HK-2 (cell line): ENCODE measurements at regions not wholly inside any gene's neighbourhood (a gene's known extent, or its start where the extent isn't known, plus 50 kb on each side); places are given as distances from the start of the nearest gene placed in this dataset.

Experiments
- DNase-seq: peaks from one replicate; pipeline ENCODE4 v3.0.0-alpha.2; 2018; ENCODE audit not compliant: unreplicated experiment

DNA sequence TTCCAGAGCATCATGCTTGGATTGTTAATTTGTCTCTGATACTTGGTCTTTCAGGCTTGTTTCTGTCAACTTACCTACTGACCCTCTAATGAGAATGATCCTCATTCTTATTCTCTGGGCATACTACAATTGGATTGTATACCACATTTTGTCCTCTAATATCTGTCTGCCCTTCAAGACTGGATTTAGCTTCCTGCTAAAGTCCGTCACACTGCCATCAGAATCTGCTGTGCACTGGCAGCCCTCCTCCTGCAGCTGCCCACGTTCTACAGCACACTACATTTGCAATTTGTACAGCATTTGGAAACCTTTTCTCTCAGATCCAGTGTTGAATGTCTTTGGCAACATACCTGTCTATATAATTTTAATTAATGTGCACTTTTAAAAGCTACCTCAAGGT is 183.1 kb downstream of the ZNF330 start:
- DNase-seq = no peak

DNA sequence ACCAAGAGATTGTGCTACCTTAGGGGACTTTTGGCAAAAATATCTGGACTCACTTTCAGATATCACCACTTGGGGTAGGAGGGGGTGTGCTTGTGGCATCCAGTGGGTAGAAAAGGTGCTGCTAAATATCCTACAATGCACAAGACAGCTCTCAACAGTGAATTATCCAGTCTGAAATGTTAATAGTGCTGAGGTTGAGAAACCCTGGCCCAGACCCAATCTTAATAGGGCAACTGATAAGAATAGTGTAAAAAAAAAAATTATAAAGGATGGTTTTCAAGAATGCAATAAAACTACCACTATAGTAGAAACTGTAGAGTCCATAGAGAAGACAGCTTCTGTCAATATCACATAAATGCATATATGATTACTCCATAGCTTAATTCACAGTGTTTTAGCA is 185.5 kb downstream of the ZNF330 start:
- DNase-seq = no peak

DNA sequence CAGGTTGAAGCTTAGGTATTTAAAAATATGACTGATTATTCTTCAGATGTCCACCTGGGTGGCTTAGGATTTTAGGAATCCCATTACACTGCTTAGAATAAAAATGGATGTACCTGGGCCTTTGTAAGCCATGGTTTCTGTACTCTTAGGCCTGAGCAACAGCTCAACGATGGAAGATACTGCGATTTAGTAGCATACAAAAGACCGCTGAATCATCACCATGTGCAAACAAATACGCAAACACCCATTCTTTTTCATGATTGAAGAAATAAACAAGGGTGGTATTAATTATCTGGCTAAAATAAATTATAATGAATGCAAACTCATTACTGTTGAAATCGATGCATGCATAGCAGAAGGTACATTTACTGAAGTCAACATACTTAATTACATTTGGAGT is 188.9 kb downstream of the ZNF330 start:
- DNase-seq = no peak

DNA sequence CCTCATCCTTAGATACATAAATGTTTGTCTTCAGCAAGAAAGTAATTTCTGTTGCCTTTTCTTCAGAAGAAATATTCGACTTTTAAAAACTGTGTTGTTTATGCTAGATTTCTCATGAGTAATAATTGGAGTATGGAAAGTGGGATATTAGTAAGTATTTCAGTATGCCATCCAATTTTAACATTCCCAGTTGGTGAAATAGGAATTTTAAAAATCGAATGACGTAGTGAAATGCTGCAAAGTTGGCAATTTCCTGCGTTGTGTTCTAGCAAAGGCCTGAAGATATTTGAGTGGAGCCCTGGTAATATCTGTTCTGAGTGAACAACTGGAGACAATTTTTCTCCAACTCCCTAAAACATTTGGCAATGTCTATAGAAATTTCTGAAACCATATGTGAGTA is 190.1 kb downstream of the ZNF330 start:
- no peak for DNase-seq

DNA sequence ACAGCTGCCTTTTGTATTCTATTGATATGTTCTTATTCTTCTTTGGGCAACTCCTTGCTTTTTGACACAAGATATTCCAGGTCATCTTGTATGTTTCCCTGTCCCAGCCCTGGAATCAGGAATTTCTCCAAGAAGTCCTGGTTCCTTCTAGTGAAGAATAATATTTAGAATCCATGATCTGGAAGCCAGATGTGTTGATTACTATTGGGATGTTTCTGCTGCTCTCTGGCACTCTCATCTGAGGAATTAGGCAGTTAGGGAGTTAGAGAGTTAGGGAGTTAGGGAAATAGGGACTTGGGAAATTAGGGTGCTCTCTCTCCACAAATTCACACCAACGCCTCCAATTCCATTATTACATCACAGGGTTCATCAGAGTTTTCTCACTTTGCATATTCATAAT is 191.2 kb downstream of the ZNF330 start:
- no peak for DNase-seq

DNA sequence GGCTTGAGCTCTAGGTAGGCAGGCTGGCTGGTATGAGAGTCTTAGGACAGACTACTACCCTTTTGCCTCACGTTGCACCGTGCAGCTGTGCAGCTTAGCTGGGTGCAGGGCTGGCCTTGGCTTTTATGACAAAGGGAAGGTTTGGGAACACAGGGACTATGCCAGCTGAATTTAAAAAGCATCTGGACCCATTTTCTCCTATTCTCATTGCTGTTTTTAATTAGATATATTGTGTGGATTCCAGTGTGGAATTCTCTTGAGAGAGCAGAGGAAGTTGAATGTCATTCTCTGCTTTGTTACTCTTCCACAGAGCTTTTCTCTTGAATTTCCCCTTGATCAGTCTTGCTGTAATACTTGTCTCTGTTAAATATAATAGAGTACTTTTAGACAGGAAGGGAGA is 192.7 kb downstream of the ZNF330 start:
- DNase-seq = no peak

DNA sequence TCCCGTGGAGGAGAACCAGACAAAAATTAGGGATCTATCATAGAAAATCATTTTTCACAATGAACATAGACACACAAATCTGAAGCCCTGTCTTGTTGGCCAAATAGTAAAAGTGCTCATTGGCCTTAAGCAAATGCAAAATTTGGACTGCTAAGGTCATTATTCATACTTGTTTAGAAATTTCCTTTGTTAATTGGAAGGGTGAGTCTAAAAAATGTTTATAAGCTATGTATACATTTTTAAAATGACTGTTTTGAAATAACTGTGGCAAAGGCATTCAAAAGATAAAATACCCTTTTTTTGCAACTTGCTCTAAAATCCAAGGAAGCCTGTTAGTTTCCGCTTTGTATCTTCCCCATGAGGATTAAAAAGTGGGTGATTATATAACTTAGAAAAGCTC is 195.0 kb downstream of the ZNF330 start:
- DNase-seq = no peak

DNA sequence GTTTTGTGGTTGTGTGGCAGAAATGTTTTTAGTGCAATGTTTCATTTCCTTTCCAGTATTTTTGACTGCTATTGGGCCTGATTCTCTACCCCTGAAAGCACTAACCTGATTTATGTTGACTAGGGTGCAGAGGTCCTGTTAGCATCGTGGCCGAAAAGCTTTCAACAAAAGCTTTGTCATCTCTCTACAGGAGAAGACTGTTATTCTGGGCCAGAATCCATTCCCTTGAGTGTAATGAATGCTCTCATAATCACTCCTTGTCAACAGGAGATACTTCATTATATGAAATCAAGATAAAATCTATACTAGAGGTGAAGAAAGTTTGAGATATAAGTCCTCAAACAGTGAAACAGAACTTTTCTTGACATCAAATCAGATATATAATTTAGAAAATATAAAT is 195.5 kb downstream of the ZNF330 start:
- DNase-seq = no peak

DNA sequence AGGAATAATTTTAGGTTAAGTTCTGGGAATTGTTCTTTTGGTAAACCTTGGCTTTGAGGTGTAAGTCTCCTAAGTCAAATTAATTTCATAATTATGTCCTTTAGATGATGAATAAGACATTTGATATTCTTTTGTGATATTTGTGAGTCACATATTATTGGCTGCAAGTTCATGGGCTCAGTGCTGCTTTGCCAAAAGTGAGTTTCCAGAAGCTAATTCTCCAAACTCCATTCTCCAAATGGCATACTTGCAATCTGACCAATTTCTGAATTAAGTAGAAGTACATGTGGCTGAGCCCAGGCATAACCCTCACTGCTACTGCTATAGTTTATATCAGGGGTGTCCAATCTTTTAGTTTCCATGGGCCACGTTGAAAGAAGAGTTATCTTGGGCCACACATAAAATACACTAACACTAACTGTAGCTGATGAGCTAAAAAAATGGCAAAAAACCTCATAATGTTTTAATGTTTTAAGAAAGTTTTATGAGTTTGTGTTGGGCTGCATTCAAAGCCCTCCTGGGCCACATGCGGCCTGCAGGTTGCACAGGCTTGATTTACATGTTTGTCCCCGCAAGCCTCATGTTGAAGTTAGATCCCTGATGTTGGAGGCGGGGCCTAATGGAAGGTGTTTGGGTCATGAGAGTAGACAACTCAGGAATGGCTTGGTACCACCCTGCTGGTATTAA is 196.1 kb downstream of the ZNF330 start:
- no peak for DNase-seq

DNA sequence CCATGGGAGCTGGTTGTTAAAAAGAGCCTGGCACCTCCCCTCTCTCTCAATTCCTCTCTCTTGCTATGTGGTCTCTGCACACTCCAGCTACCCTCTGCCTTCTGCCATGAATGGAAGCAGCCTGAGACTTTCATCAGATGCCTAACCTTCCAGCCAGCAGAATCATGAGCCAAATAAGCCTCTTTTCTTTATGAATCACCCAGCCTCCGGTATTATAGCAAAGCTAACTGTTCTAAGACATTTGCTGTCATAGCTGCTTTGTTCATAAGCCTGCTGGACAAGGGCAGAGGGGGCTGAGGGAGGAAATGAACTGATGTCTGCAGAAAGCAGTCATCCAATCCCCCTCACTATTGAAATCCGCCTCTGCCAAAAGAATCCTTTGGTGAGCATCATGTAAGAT is 196.7 kb downstream of the ZNF330 start:
- DNase-seq = no peak

DNA sequence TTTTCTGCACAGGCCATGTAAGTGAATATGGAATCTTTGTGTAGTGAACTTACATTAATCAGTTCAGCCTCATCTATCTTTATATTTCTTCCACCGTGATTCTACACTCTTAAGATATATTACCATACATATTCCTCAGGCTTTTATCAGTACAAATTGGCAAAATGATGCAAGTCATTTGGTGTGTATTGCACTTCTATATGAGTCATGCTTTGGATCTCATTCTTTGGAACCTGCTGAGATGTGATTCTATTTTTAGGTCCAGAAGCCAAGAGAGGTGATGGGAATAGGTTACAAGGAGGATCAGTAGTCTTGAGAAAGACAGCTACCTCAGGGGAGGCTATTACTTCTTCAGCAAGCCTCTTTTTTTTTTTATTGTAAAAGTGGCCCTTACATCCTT is 204.4 kb downstream of the ZNF330 start:
- DNase-seq = no peak

DNA sequence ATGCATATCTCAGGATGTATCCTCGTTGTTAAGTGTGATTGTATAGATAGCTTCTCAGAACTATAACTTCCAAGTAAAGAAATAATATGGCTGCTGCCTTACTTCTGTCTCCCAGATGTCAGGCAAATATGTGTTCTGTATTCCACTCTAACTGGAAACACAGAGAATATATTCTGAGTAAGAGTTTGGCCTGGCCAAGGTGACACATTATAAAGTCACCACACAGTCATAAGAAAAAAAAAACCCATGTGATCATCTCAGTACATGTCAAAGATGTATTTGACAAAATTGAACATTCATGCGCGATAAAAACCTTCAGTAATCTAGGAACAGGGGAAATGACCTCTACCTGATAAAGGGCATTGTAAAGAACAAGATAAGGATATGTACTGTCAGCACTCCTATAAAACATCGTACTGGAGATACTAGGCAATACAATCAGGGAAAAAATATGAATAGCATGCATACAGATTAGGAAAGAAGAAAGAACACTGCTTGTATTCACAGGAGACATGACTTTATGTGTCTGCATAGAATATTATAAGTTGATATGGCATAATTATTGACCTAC is 207.1 kb downstream of the ZNF330 start:
- no peak for DNase-seq

DNA sequence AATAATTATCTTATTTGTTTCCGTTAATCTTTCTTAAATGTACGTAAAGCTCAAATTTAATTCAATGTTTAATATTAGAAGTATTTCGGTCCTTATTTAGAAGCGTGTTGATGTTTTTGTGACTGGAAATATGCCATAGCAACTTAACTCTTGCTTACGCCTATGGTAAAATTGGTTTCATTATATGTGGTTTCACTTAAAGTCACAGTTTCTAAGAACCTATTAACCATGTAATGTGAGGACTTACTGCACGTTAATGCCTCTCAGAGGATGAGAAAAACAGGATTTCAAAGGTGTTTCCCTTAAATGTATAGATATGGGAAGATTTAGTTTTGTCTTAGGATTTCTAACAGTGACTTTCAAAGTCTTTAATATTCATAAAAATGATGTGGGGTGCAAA is 206.4 kb upstream of the IL15 start:
- DNase-seq = no peak

DNA sequence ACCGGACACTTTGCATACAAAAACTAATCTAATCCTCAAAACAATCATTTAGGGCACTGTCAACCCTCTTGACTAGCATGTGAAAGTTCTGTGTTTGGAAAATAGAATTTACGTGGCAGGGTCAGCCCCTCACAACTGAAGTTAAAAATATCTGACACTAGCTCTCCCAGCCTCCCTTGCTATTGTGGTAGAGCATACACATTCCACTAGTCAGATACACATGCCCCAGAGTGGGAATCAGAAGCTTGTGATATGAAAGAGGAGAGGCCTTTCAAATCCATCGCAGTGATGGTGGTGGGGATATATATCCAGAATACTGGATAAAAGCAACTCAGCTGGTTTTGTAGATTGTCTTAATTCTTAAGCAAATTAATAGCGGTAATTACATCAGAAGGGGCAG is 205.7 kb upstream of the IL15 start:
- no peak for DNase-seq

DNA sequence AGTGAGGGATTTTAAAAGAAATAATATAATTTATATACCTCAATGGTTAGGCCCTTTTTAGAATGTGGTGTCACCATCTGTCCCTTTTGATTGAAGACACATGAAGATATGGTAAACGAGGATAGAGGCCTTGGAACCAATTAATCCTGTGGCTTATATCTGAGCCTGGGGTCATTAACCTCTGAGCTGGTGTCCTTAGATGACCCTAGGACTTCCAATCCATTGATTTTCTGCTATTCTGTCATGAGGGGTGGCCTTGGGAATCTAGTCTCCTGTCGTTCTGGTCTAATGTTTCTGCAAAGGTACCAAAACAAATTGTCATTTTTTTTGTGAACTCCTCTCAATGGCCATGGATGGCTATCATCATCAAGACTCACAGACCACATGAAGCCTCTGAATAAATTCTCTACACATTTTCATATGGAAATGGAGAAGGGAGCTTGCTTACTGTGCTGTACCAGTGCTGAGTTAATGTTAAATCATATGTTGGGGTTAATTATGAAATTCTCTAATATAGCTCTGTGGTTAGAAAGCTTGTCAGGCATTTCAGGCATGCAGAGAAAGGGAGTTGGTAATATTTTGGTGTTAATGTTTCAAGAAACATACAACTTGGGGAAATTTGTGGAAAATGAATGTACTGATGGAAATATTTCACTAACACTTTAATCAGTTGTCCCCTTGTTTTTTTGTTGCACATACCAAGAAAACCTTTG is 204.2 kb upstream of the IL15 start:
- DNase-seq = no peak

DNA sequence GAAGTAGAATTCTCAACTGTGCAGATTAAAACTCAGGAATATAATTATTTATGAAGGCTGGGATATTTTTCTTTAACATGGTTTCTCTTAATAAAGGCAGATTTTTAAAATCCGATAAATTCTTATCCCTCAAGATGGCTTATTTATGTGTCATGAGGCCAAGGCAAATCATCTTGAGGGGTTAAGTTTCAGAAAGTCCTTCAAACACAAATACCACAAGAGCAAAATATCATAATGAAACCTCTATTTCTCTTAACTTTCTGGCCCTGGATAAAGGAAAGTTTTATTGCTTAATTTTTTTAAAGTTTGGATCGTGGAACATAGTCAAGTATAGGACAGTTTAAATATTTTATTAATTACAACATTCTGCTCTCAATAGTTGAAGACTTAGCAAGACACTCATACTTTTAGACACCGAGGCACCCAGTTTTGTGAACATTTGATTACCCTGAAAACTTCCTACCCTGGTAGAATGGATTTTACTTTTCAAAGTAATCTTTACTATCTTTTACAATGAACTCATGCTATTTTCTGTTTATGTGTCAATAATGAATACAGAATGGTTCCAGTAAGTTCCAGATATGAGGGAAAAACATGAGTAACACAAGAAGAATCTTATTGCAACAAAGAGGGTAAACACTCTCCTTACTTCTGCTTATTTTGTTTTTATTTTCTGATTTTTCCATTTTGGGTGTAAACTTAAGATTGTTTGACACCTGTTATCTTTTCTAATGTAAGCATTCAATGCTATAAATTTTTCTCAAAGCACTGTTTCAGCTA is 200.7 kb upstream of the IL15 start:
- no peak for DNase-seq

DNA sequence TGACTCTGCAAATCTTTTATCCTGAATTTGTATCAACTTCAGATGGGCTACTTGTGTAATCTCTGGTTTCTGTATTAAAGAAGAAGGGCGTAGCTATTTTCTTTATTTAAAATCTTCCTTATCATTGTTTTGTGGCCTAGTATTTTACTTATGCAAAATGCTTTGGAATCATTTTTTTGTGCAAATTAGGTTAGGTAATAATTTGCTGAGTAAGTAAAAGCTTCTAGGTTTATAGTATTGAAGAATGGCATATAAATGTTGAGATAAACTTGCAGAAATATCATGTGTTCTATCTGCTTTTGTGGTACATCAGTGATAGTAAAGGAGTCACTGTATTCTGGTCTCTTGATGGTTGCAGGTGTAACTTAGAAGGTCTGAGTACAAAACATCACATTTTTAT is 197.2 kb upstream of the IL15 start:
- DNase-seq = no peak

DNA sequence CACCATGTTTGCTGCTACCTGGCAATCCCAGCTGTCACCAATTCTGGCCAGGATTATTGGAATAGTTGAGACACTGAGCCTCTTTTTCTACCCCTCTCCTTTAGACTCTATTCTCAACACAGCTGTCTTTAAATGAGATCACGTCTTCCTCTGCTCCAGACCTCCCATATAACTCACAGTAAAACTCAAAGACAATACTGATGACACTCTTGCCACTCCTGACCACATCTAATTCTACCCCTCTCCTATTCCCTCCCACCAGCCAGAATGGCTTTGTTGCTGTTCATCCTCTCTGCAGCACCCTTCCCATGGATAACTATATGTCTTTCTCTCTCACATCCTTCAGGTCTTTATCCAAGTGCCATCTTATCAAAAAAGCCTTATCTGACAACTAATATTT is 188.6 kb upstream of the IL15 start:
- no peak for DNase-seq

DNA sequence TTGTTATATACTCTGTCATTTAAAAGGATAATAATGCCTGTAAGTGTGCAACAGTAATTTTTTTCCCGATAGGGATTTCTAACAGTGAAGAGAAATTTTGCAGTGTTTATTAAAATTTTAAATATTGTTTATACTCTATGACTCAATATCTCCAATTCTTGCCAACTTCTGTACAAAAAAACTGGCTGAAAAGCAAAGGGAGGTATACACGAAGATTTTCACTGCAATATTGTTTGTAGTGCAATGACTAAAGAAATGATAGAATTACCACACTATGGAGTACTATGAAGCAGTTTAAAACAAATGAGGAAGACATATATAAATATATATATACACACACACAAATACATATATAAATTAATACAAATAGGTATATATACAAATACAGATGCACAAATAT is 187.9 kb upstream of the IL15 start:
- DNase-seq = no peak

DNA sequence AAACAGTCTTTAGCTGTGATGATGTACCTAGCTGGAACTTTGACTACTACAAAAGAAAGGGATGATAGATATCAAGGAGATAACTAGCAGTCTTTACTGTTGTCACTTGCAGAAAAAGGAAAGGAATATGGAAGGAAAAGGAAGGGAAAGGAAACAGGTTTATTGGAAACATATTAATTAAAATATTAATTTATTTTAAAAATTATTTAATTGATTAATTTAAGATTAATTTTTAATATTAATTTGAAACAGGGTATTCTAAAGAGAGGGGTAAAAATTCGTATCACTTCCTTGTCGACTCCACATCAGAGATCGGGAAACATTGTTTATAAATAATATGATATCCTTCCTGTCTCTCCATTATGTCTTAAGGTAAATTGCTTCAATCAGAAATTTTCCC is 186.5 kb upstream of the IL15 start:
- no peak for DNase-seq

DNA sequence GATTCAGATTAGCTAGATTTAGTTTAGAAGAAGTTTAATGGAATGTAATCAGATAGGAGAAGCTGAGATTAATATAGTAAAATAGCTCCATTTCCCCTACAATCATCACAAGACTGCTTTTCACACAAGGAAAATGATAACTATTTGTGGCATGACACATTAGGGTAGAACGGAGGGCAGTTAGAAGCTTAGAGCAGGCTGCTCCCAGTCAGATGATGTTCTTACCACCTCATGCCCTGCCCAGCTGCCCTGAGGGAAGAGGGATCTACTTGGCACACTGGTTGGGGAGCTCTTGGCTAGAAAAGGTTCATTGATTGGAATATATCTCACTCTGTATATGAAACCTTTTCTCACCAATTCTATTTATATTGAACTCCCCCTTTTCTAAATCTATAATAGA is 180.7 kb upstream of the IL15 start:
- DNase-seq = no peak

DNA sequence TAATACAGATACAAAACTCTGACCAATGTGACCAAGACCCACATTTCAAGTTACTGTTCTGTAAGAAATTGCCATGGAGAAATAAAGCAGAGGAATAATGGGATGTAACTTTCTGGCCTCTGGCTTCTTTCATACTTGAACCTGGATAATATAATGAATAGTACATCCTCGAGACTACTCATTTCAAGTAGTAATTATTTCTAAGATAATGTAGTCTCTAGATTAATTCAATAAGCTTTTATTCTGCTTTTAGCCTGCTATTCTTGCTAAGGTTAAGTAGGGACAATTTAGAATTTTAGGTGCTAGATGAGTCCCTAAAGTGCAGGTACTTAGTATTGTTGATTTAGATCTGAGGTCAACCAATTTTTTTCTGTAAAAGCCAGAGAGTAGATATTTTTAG is 178.7 kb upstream of the IL15 start:
- DNase-seq = no peak

DNA sequence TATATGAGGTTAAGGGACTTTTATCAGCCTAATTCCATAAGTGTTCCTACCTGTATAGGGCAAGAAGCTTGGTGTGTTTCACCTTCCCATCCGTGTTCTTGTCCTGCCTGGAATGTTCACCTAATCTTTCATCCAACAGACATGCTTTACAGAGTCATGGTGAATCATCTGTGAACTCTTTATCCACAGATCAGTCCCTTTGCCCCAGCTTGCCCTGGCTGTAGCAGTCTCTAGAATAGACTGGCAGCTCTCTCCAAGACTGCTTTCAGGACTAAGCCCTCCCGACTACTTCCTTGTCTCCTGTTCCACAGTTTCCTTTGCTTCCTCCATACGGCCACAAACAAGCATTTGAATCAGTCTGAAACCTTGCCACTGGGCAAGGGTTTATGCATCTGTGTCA is 177.9 kb upstream of the IL15 start:
- no peak for DNase-seq
